GM19452 (cell line): ENCODE measurements at regions not wholly inside any gene's neighbourhood (a gene's known extent, or its start where the extent isn't known, plus 50 kb on each side); places are given as distances from the start of the nearest gene placed in this dataset.
"Not testable (repeated sequence)": the region's sequence is repeated elsewhere in the genome, so short reads cannot be mapped to it uniquely, and the experiment has no call there.

Experiments
- ATAC-seq: cut with Tn5 transposase; IDR thresholded peaks from one replicate; pipeline ENCODE4 v1.9.1; 2021; ENCODE audit not compliant: unreplicated experiment

DNA sequence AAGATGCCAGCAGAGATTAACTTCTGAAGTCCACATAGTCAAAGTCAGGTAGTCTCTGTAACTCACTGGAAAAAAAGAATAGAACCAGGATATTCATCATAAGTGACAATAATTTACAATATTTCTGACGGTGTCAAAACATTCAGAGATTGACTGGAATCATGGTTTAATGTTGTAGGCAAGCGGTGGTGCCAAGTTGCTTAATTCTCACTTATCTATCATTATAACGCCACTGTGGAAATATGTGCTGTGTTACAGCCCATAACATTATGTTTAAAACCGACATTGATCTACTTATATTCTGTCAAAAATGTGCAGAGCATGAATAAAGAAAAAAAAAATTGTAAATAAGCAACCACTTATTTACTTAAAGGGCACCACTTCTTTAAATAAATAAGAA lies 801.7 kb downstream of the DIPK2A start:
- no peak for ATAC-seq

DNA sequence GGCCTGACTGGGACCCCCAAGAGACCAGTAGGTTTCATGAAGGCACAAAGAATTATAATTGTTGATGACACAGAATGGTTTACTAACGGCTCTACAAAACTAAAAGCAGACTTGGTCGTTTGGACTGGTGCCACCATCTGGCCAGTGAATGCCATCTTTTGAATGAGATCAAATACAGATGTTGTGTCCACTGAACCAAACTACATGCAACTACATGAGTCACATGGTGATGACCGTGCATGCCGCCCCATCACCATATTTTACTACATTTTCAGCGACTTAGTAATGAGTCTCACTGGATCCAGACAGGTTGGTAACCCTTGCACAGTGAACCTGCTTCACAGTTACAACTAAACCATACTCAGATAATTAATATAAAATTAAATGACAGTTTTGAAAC lies 803.3 kb downstream of the DIPK2A start:
- ATAC-seq: no peak

GRCh38 chr3:144775551-144775950 lies 803.9 kb downstream of the DIPK2A start:
- no peak for ATAC-seq

DNA sequence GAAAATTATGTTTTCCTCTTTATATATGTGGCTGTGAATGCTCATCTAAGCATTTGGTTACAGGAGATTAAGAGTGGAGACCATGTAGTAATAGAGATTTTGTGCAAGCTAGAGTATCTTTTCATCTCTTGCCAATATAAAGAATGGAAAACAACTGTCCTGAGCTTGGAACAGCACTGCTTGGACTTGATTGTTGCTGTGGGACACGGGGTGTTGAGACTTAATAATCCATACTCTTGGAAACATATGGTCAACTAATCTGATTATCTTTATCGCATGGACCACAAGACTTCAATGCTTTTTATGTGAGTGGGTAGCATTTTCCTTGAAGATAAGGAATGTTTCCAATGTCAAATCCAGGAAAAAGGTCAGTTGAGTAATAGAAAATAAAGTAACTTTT lies 806.3 kb downstream of the DIPK2A start:
- no peak for ATAC-seq

DNA sequence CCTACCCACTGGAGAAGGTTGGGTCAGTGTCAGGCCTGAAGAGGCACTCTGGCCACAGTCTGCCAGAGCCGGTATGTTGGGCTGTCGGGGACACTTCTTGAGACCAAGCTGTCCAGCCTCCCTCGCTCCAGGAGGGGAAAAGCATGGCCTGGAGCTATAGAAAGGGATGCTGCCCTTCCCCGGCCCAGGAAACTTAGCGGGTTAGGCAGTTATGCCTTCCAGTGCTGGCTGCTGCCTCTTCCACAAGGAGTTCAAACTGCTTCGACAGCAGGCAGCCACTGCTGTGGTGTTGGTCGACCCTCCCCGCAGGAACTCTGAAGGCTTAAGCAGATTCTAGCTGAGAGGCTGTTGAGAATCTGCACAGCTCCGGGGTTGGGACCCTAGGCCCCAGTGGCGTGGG lies 819.4 kb downstream of the DIPK2A start:
- no peak for ATAC-seq

- no peak for ATAC-seq
Measured at GRCh38 chr3:144801890-144802289, 830.3 kb downstream of the DIPK2A start.

DNA sequence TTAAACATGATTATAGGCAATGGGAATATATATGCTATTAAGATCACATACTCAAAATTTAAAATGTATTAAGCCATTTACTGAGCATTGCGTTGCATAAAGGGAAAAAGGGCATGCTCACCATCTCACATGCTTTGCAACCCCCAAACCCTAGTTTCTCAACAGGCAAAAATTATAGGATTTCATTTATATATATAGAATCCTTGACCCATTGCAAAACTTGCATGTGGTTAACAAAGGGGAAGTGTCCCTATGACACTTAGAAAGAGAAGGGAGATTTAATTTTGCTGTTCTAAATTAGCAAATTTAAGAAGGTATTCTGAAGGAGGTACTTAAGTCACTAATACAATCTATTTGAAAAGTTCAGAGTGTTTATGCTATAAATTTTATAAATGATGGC lies 837.8 kb downstream of the DIPK2A start:
- ATAC-seq: no peak

DNA sequence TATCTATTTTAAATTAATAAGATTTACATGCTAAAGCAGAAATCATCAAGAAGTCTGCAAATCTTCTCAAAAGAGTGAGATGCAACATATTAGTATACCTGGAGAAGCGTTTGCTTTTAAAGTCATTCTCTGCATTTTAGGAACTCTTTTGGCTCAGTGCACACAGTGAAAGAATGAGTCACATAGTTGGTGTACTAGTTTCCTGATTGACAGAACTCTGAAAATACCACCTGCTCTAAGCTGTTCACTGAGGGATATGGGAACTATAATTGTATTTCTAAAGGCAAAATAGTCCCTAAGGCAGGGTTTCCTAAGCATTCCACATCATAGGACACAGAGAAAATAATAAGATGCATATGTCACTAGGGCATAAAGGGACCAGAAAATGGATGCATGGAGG lies 838.5 kb downstream of the DIPK2A start:
- no peak for ATAC-seq

DNA sequence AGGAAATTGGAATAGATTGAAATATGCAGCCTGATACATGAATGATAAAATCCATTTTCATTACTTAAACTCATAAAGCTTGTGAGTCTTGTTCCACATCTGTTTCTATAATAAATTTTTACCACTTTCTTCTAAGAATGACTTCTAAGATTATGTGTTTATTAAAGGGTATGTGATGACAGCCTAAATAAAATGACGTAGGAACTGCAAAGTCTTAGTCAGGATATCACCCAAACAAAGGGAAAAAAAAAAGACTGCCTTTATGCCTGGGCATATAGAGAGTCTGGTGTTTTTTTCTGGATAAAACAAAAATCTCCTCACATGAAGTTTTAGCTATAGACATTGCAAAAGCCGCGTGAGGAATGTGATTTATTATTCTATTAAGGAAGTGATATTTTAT lies 844.0 kb downstream of the DIPK2A start:
- no peak for ATAC-seq

DNA sequence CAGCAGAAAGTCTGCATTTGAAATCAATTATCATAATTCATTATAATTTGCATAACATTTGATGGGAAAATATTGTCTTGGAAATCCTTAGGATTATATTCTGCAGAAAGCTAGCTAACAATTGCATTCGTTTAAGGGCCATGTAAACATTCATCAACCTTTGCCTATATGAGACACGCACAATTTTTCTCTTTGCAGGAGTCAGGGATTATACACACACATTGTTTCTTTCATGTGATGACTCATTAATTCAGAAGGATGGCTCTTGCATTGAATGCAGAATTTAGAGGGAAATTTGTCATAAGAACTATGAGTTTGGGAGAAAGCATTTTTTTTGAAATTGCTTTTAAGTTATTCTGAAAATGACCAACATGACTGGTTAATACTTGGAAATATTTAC lies 844.7 kb downstream of the DIPK2A start:
- ATAC-seq: no peak

DNA sequence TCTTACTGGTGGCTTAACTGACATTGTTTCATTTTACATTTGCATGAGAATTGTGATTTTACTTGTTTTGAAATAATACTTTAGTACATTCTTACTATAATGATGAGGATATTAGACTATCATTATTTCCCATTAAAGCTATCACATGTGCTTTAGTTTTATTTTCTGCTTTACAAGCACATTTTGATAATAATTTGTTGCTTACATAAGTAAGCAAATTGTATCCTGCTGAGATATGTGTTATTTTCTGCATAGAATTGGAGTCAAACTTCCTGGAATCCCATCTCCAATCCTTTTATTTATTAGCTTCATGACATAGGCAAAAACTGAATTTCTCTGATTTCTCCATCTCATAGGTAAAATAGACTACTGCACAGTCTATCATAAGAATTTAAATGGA lies 847.4 kb downstream of the DIPK2A start:
- no peak for ATAC-seq

GRCh38 chr3:144820232-144820631 lies 848.6 kb downstream of the DIPK2A start:
- ATAC-seq: not testable (repeated sequence)

GRCh38 chr3:144820726-144821125 lies 849.1 kb downstream of the DIPK2A start:
- no peak for ATAC-seq

DNA sequence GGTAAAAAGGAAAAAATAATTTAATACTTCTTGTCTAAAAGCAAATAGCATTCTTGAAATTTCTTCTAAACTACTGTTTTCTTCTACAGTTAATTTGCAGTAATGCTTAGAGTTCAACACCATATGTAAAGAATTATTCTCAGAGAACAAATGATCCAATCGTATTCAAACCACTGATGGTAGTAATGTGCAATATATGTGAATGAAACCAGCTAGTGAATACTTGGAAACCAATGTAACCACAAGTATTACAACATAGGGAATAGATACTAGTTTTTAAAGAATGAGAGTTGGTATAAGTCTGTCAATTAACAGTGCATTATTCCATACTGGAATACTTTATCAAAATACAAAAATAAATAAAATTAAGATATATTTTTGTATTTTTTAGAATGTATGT lies 850.0 kb downstream of the DIPK2A start:
- ATAC-seq: no peak

DNA sequence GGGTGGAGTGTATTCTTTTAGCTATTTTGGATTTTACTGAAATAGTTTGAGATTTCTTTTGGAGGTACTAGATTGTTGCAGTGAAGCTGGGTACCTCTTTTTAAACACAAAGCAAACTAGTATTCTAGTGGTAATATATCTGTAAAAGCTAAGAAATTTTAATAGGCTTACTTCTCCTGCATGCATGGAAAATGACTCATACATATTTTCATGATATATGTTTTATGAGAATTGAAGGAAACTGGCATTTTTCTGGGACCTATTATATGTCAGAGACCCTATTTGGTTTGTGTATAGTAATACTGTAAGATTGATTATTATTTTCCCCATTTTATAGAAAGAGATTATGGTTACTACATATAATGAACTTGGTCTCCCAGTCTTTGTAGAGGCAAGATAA lies 851.0 kb downstream of the DIPK2A start:
- no peak for ATAC-seq

DNA sequence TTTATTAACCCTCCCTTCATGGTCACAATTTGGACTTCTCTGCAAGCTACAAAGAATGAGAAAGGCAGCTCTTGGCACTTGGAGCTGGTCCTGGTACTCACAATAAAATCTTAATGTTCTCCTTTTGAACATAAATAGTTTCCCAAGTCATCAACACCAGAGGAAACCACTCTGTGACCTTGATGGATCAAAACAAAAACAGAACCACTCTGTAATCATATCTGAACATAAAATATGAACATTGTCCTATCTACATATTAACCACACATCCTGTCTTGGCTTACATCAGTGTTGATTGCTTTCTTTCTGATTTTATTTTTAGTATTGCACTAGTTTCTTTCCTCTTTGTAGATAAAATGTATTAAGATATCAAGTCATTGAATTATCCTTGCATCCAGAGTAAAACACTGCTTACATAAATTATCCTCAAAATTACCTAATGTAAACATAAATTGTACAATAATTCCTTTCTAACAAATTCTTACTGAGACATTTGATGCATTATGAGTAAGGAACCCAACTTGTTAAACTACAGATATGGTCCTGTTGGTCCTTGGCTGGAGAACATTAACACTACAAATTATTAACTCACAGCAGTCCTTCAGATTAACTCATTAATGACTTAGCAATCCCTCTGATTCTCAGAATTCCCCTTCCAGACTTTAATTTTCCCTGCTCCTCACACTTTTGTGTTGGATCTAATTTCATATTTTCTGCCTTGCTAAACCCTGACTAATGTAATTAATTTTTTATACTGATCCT lies 860.5 kb downstream of the DIPK2A start:
- ATAC-seq: no peak

DNA sequence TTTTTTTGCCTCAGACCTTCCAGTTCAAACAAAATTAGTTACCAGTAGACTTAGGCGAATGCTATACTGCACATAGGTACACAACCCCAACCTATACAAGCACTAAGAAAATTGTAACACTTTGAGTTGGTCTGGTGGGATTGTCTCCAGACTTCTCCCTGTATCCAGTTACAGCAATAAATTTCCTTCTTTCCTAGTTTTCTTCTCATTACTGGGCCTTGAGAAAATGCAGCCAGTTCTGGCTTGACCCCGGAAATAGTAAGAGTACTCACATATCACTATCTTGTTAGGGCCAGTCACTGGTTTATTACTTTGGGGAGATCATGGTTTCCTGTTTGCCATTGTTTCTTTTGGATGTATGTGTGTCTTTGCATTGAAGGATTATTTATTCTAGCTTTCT lies 868.4 kb downstream of the DIPK2A start:
- ATAC-seq: no peak

DNA sequence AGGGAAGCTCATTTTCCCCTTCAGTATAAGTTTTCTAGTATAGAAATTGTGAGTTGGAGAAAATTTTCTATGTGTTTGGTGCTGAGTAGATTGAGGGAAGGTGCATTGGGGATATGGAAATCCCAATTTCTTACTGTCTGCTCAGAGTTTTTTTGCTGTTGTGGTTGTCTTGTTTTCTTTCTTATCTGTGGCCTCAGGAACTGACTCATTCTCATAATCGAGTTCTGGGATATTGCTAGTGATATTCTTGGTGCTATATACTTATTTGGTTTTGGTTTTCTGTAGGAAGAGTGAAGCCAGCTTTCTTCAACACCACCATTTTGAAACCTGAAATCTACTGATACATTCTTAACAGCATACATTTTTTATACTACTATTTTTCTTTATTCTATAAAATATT lies 869.2 kb downstream of the DIPK2A start:
- ATAC-seq: no peak

GRCh38 chr3:144843099-144843498 lies 871.5 kb downstream of the DIPK2A start:
- no peak for ATAC-seq

- no peak for ATAC-seq
Measured at GRCh38 chr3:144852999-144853398, 881.4 kb downstream of the DIPK2A start.

DNA sequence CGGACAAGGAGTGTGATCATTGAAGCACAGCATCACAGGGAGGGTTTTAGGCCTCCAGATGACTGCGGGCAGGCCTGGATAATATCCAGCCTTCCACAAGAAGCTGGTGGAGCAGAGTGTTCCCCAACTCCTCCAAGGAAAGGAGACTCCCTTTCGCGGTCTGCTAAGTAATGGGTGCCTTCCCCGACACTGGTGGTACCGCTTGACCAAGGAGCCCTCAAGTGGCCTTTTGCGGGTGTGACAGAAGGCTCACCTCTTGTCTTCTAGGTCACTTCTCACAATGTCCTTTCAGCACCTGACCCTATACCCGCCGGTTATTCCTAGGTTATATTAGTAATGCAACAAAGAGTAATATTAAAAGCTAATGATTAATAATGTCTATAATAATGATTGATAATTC lies 882.4 kb downstream of the DIPK2A start:
- not testable (repeated sequence) for ATAC-seq

DNA sequence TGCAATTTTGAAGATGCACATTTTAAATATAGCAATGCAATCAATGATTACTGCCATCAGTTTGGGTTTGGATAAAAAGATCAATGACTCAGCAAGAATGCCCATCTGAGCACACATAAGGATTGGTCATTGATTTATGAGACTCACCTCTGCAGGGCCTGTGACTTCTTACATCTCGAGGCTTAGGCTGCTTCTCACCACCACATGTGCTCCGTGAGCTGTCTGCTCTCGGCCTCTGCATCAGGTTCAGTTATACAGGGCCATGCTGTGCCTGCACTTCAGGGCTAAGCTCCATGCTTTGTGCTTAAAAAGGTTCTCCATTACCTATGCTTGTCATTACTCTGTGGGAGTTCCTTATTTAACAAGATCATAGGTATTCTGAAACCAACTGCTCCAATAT lies 887.5 kb downstream of the DIPK2A start:
- ATAC-seq: no peak

- no peak for ATAC-seq
Measured at GRCh38 chr3:144864646-144865045, 893.0 kb downstream of the DIPK2A start.
